Thoracic aorta (tissue), 2 donors: ENCODE measurements at regions not wholly inside any gene's neighbourhood (a gene's known extent, or its start where the extent isn't known, plus 50 kb on each side); places are given as distances from the start of the nearest gene placed in this dataset.

Experiments
- ATAC-seq: fragments of 150-250 bp; one replicate; pipeline ENCODE4 v1.8.0; 2017; ENCODE audit warnings: low read depth; ENCODE audit not compliant: insufficient number of reproducible peaks, low FRiP score
- DNase-seq: peaks from one replicate; pipeline ENCODE4 v3.0.0-alpha.2; 2020; ENCODE audit warnings: low spot score
- H3K27ac ChIP-seq, 2 donors: fragments of 200-600 bp; sonication (generic); 1 replicate in 1 of 2; 2 replicates in 1 of 2; pipeline ENCODE4 v1.5.1; 2016; ENCODE audit warnings: mild to moderate bottlenecking in 2 of 2, moderate library complexity in 2 of 2
- H3K27me3 ChIP-seq: fragments of 200-600 bp; sonication (generic); replicated peaks from 2 replicates; pipeline ENCODE4 v1.6.0; 2016; ENCODE audit warnings: mild to moderate bottlenecking; ENCODE audit not compliant: insufficient read depth
- H3K36me3 ChIP-seq: fragments of 200-600 bp; sonication (generic); one replicate; pipeline ENCODE4 v1.5.1; 2016
- H3K4me1 ChIP-seq, 2 donors: fragments of 200-600 bp; sonication (generic); 1 replicate in 1 of 2; 2 replicates in 1 of 2; pipeline versions ENCODE4 v1.5.1 to v1.6.0; 2016; ENCODE audit warnings: low read depth in 2 of 2, mild to moderate bottlenecking in 1 of 2; ENCODE audit not compliant: control insufficient read depth in 1 of 2
- H3K4me3 ChIP-seq: fragments of 200-600 bp; sonication (generic); 2 replicates; pipeline ENCODE4 v1.5.1; 2016; ENCODE audit warnings: mild to moderate bottlenecking
- H3K9me3 ChIP-seq: fragments of 200-600 bp; sonication (generic); 2 replicates; pipeline ENCODE4 v1.5.1; 2016
- CTCF ChIP-seq: fragments of 200-600 bp; sonication (generic); IDR thresholded peaks from one replicate; pipeline ENCODE4 v1.5.1; 2019; ENCODE audit warnings: antibody characterized with exemption

- no peak for ATAC-seq
- Histone ChIP-seq H3K36me3 (no peaks in the 10 kb centered on the region), H3K4me1 (no peaks in the 10 kb centered on the region), H3K9me3 (no peaks in the 10 kb centered on the region), H3K4me3 (no peak overlapping the region), H3K27ac (no peak overlapping the region), H3K27me3 (no peaks in the 10 kb centered on the region)
- no peak for TF ChIP-seq CTCF
- DNase-seq: no peak
Observed at GRCh38 chr10:129416155-129416554, 50.9 kb upstream of the MGMT start.

GRCh38 chr10:129416956-129417765 lies 49.9 kb upstream of the MGMT start:
- no peak for DNase-seq

More at GRCh38 chr10:129416956-129417765, 49.9 kb upstream of the MGMT start:
- no peak overlapping the region for H3K4me3 ChIP-seq
- no peaks in the 10 kb centered on the region for H3K9me3 ChIP-seq
- no peak for TF ChIP-seq CTCF
- ATAC-seq: no peak
- no peaks in the 10 kb centered on the region for H3K4me1 ChIP-seq
- H3K36me3 ChIP-seq: no peaks in the 10 kb centered on the region
- no peak overlapping the region for H3K27ac ChIP-seq
- no peaks in the 10 kb centered on the region for H3K27me3 ChIP-seq
